ENCODE measurements at regions not wholly inside any gene's neighbourhood (a gene's known extent, or its start where the extent isn't known, plus 50 kb on each side); places are given as distances from the start of the nearest gene placed in this dataset.

DNA sequence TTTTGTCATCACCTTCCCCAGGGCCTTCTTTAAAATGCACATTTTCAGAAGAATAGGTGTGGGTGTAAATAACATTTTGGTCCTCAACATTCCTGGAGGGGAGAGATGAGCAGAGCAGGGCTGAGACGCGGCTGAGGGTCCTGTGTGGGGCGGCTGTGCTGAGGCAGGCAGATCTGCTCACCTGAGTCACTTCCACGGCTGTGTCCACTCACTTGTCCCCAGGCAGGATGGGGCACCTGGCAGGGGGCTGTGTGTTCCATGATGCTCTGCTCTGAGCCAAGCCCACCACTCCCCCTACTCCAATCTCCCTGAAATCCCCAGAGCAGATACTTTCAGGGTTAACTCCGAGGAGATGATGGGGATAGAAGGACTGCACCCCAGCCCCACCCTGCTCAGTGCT lies 93.8 kb downstream of the GLRX3 start:
- no peak for DNase-seq

DNA sequence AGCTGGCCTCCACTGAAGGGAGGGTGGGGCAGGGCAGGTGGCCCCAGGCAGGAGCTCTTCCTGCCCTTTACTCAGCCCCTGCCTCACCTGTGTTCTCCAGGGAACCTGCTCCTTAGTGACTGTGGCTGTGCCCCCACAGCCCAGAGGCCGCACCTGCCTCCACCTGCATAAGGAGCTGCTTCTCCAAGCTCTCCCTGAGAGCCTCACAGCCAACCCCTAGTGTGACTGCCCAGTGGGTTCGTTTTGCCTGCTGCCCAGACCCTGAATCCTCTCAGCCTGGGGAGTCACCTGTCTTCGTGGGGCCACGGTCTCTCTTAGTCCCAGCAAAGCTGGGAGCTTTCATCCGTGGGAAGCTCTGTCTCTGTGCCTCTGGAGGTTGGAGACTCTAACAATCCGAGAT lies 94.4 kb downstream of the GLRX3 start:
- DNase-seq = no peak

DNA sequence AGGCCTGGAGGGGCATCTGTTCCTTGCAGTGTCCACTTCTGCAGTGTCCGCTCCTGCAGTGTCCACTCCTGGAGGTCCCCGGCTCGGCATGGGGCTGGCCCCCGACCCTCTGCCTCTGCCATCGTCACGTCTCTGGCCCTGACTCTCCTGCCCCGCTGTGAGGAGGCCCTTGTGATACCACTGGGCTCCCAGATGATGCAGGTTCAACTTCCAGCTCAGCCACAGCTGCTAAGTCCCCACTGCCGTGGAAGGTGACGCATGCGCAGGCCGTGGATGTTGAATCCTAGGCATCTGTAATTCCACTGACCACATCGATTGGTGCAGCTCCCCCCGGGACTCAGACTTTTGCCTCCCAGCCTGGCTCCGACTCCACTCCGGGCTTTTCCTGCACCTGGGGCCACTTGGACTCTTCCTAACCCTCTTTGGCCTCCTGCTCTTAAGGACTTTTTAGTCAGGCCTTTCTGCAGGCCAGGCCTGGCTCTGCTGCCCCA lies 95.1 kb downstream of the GLRX3 start:
- no peak for DNase-seq

DNA sequence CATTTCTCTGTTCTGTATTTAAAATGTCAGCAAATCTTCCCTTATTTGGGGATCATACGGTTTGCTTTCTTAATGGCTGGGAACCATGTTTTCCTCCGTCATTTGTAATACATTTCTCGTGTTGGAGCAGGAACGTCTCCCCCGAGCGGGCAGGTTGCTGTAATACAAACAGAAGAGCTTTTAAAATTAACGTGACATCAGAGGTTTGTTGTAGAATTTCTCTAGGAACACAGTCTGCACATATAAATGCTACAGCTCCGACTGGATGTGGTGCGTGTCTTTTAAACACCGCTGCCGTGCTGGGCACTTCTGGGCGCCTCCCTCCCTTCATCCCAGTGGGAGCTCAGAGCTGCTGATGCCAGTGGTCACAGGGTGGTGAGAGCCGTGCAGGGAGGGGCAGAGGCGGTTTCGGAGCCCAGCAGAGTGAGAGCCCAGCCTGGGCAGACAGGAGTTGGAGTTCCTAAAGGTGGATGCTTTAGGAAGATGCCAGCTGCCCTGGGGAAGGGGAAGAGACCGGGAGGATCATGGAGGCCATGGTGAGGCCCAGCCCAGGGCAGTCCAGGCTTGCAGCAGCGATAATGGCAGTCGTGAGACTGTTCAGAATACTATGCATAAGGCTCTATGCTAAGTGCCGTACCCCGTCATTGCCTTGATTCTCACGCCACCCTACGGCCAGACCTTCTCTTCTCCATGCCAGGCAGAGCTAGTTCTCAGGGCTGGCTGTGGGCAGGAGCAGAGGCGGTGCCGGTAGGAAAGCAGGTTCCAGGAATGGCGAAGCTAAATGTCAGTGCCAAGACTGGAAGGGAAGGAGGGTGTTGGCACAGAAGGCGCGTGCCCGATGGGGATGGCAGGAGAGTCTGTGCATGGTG lies 96.2 kb downstream of the GLRX3 start:
- DNase-seq = no peak

DNA sequence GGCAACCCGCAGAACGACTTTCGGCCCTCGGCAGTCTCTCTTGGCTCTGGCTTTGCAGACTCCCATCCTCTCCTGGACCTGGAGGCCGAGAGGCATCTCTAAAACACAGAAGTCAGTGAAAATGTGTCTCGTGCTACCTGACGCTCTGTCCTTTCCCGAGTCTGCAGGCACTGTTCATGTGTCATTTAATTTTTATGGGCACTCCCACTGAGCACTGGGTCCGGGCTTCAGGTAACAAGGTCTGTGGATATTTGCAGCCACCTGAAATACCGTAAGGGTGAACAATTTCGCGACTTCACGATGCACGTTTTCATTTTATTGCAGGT lies 96.8 kb downstream of the GLRX3 start:
- DNase-seq = no peak

DNA sequence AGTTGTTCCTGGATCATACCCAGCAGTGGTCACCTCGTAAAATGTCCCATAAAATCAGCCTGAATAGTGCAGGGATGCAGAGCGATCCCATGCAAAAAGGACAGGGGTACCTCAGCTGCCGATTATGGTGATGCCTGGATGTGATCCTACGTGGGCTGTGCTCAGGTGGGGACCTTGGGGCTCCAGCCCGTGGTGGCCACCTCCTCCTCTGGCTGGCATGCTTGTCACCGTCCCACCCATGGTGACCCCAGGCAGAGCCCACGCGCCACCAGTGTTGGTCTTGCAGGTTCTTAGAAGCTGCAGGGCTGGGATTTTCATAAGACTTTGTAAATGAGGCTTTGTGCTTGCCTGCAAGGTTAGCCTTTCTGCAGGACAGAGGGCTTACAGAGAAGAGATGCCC lies 97.2 kb downstream of the GLRX3 start:
- DNase-seq = no peak

DNA sequence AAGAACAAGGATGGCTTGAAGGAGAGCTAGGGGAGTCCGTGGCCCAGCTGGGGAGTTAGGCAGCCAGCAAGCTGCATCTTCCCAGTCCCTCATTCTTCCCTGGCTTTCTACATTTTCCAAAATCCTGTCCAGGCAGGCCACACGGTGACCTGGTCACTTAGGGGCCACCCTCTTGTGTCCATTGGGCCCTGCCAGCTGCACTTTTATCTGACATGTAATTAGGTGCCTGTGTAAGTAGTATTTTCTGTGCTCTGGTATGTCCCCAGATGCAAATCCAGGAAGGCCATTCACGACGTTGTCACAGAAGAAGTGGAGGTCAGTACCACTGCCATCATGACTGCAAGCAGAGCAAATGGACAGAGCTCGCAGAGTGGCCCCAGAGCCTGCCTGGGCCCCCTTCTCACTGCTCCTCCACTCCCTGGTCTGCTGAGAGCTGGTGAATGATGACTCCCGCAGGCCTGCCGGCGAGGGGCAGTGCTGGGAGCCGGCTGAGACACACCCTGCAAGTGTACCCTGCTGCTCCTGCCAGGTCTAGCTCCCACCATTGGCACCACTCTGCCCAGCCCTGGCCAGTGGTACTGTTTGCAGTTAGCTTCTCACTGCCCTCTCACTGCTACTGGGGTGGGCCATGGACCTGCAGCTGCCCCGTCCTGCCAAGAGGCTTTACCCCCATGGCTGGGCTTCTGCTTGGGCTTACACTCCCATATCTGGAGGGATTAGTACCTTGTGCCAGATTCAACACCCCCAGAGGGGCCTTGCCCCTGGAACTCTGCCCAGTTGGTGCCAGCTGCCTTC lies 98.2 kb downstream of the GLRX3 start:
- no peak for DNase-seq

DNA sequence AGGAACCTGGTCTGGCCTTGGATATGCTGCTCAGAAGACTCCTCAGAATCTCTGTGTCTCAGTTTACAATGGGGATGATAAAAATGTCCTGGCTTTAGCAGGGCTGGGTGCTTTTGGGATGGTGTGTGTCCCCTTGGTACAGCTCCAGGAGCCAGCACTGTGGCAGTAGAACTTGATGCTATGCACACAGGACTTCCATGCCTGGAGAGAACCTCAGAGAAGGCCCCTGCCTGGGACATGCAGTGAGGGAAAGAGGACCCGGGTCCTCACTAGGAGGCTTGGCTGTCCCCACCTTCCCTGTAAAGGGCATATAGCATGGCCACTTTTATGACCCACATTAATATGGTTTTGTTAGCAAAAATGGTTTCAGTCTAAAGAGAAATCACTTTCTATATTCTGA lies 100.5 kb downstream of the GLRX3 start:
- no peak for DNase-seq

DNA sequence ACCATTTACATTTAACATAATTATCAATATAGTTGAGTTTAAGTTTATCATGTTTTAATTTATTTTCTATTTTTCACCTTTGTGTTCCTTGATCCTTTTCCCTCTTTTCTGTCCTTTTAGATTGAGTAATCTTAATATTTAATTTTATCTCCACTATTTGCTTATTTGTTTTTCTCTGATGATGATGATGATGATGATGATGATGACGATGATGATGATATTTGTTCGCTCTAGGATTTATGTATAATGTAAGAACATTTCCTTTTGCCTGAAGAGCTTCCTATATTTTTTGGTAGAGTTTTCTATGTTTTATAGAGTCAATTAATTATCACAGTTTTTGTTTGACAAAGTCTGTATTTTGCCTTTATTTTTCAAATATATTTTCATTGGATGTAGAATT lies 104.2 kb downstream of the GLRX3 start:
- DNase-seq = no peak

DNA sequence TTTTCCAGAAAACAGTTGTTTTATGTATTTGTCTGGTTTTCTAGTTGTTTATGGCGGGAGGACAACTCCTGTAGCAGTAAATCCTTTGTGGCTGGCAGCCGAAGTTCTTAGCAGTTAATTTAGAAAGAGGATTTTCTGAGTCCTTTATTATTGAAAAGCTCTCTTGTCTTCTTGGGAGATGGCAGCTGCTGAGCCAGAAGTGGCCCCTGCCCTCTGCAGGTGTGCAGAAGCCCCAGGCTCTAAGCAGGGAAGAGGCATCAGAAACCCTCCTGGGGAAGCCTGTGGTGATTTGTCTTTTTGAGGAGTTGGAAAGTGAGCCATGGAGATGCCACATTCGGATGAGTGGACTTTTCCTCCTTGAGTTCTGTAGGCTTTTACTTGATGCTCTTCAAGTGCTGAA lies 106.3 kb downstream of the GLRX3 start:
- no peak for DNase-seq

DNA sequence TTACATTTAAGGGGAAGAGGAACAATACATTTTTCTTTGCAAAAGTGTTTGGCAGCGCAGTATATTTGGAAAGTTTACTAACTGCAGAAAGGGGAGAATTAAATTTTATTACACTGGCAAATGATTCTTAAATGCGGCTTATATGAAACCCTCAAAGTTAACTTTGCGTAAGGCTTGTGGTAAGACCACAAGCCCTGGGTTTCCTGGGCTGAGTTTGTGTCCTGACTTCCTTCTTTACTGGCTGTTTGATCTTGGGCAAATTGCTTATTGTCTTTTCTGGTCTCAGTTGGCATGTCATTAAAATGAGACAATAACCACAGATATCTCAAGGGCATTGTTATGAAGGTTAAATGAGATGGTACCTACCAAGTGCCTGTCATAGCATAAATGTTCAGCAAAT lies 106.8 kb downstream of the GLRX3 start:
- no peak for DNase-seq

DNA sequence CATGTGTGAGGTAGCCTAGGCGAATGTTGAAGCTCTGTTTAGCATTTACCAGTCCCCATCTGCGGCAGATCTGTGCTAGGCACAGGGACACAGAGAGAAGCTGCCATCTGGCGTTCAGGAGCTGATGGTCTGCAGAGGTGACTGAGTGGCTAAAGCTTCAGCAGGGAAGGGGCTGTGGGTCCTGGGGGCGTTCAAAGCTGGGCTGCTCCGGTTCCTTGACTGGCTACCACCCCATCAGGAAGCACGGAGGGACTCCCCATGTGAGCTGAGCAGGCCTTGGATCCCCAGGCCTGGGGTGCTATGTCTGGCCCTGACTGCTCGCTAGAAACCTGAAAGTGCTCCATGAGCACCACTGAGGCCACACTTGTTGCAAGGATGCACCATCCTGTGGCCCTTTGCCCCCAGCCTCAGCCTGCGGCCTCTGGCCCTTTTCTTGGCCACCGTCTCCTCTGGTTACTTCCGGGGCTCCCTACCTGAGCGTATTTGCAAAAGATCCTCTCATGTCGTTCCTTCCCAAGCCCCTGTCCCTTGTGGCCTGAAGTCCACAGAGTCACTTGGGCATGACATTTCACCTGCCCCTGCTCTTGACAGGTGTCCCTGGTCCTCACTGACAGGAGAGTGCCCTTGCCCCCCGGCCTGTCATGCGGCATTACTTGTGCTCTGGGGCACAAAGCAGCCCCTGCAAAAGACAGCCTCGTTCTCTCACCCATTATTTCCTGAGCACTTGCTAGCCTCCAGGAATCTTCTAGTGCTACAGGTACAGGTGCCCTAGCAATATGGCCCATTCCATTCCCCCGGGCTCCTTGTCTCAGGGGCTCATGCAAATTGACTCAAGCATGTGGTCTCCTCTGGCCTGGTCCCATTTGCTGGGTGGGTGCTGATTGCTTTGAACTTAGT lies 108.1 kb downstream of the GLRX3 start:
- DNase-seq = no peak

DNA sequence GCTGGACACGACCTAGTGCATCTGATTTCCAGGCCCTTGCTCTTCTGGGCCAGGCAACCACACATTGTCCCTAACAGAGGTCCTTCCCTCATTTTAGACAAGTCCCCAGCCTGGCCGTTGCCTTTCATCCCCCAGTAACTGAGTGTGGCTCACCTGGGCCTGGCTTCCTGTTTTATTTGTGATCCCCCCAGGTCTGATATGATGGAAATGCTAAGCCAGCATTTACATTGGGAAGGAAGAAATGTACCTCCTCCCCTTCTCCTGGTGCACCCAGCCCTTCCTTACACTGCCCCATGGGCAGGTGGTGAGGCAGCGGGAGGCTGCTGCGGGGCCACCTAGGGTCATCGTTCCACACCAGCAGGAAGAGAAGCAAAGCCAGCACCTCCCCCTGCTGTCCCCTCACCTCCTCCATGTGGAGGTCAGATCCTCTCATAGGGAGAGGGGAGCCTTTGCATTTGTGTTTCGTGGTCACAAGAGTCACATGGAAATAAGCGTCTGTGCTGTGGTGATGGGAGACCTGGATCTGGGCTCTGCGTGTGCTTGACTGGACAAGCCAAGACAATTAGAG lies 108.8 kb downstream of the GLRX3 start:
- DNase-seq = no peak

DNA sequence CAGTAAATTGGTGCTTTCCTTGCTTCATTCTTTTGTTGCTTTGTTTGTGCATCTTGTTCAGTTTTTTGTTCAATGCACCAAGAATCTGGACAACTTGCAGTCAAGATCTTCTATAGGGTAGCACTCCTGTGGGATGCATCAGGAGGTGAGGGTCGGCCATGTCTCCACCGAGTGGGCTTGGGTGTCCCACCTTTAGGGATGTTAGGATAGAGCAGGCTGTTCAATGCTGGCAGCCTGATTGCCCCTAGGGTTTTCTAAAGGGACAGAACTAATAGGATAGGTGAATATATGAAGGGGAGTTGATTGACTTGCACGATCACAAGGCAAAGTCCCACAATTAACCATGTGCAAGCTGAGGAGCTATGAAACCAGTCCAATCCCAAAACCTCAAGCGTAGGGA lies 109.9 kb downstream of the GLRX3 start:
- no peak for DNase-seq

DNA sequence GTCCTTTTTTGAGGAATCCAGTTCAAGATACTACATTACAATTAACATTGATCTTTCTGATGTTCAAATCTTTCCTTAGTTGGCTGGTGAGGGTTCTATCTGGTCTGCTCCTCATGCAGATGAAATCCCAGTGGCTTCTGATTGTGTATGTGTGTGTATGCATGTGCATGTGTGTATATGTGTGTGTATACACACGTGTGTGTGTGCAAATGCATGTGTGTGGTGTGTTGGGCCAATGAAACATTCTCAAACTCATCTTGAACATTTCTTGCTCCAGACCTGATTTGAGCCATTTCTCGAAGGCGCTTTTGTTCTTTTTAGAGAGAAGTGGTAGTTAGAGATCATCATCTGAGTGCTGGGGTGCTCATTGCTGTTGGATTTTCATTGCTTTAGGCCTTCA lies 113.9 kb downstream of the GLRX3 start:
- DNase-seq = no peak

DNA sequence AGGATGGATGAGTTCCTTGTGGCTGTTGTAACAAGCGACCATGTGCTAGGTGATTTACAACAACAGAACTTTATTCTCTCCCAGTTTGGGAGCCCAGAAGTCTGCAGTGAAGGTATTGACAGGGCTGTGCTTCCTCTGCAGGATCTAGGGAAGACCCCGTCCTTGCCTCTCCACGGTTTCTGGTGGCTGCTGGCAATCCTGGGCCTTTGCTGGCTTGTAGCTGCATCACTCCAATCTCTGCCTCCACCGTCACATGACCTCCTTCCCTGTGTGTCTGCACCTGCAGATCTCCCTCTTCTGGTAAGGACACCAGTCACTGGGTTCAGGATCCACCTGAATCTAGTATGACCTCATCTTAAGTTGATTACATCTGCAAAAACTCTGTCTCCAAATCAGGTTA lies 115.6 kb downstream of the GLRX3 start:
- no peak for DNase-seq

DNA sequence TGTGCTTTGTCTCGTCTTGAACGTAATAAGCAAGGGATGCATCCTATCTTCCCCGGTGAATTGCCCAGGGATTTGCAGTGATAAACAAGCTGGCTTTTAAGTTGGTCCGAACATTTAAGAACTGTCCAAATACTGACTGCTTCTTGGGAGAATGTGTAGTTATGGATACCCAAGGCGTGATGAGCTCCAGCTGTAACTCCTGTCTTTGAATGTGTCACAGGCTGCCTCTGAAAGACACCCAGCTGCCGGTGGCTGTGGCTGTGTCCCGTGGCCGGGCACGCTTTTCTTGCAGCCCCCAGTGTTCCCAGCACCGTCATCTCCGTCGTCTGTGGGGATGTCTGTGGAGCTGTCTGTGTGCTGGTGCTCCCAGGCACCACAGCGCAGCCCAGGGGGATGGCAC lies 118.1 kb downstream of the GLRX3 start:
- DNase-seq = no peak

DNA sequence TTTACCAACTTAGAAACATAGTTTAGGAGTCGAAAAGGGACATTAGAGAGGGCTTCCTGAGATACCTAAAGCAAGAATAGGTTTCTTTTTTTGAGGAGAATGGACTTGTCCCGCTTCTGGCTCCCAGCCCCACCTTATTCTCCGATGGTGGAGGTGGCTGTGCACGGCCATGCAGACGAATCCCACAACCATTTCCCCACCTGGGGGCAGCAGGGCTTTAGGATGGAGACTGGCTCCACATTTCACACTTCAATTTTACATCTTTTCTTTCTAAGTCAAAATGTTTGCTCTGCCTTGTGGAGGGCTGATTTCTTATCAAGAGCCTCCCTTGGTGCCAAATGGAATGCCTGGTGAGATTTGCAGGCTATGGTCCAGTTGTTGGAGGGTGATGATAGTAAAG lies 118.5 kb downstream of the GLRX3 start:
- DNase-seq = no peak

DNA sequence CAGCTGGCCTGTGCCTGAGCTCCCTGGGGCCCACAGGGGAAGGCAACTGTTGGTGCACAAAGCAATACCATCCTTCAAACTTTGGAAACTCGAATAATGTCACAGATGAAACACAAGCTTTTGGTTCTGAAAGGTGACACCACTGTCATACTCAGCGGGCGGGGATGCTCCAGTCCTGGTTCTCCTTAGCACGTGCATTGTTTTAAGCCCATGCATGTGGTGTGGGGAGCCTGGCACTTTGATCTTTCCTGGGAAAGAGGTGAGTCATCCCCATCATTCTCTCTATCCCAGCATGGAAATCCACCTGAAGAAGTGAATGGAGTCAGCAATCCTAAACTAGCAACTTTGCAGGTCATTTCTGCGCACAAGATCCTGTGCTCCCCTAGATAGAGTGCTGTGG lies 119.6 kb downstream of the GLRX3 start:
- no peak for DNase-seq

DNA sequence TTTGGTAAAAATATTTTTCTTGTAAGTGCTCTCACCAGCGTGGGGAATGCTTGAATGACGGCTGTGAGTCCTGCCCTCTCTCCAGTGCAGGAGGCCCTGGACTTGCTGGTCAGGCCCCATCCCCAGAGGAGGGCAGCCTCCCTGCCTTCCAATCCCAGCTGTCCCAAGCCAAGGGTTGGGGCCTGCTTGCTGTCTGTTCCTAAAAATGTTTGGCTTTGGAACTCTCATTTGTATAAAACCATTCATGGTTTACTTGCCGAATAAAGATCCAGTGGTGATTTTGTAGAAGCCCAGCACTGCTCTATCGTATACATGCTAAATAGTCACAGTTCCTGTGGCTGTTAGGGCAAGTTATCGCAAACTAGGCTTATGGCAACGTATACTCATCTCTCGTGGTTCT lies 121.7 kb downstream of the GLRX3 start:
- no peak for DNase-seq

DNA sequence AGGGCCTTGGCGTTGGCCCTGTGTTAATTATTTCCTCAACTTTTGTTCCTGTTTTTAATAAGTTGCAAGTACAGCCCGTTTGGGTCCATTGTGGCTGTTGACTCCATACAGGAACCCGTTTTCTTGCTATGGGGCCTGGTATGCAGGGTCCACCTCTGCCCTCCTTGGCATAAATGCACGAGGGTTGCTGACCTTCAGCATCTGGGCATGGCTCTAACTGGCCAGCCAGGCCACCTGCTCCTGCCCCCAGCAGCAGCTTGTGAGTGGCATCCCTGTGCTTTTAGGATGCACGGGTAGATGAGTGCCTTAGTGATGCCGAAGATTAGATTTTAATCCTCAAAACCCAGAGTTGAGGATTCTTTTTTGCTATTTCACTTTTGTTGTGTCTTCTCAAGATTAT lies 123.2 kb downstream of the GLRX3 start:
- DNase-seq = no peak

DNA sequence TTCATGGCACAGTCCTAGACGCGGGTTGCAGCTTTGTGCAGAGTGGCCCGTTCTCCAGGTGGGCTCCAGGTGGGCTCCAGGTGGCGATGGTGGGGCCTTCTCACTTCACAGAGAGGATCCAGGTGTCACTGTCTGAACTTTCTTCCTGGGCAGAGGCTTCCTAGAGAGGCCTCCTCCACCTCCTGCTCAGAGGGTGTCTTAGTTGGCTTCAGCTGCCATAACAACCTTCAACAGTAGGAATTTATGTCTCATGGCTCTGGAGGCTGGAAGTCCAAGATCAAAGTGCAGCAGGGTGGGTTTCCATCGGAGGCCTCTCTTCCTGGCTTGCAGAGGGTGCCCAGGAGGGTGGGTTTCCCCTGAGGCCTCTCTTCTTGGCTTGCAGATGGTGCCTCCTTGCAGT lies 125.1 kb downstream of the GLRX3 start:
- DNase-seq = no peak

DNA sequence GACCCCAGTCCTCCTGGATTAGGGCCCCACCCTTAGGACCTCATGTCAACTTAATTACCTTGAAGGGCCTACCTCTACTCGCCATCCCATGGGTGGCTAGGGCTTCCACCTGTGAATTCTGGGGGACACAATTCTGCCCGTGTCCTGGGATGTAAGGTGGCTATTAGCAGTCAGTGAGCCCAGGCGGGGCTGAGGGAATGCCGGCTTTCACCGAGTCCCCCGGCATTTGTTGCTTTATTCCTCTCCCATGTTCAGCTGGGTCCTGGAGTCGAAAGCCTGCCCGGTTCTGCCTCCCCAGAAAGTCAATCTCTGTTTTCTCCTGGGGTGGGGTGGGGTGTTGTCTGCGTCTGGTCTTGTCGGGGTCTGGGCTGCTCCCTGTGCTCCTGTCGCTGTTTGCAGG lies 125.6 kb downstream of the GLRX3 start:
- DNase-seq = no peak
